Ecto neural progenitor cell (in vitro differentiated cells): ENCODE measurements at regions not wholly inside any gene's neighbourhood (a gene's known extent, or its start where the extent isn't known, plus 50 kb on each side); places are given as distances from the start of the nearest gene placed in this dataset.

ENCODE experiments used
- DNase-seq: peaks from one replicate; pipeline ENCODE4 v3.0.0-alpha.2; 2018; ENCODE audit warnings: low spot score

DNA sequence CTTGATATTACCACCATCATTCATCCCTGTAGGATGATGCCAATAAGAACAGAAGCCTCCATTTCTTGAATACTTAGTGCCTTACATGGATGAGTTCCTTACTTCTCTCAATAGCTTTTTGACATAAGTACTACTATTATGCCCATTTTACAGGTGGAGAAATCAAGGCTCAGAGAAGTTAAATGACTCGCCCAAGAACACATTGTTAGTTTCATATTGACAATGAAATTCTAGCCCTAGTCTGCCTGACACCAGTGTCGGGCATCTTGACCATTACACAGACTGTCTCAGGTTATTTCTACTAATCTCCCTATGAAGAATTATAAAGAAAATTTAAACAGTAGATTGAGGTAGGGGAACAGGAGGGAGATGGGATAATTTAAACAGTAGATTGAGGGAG, 52.5 kb upstream of the ARL8B start:
- no peak for DNase-seq

- no peak for DNase-seq
These were observed 51.0 kb upstream of the ARL8B start for GRCh38 chr3:5071061-5071460.

DNA sequence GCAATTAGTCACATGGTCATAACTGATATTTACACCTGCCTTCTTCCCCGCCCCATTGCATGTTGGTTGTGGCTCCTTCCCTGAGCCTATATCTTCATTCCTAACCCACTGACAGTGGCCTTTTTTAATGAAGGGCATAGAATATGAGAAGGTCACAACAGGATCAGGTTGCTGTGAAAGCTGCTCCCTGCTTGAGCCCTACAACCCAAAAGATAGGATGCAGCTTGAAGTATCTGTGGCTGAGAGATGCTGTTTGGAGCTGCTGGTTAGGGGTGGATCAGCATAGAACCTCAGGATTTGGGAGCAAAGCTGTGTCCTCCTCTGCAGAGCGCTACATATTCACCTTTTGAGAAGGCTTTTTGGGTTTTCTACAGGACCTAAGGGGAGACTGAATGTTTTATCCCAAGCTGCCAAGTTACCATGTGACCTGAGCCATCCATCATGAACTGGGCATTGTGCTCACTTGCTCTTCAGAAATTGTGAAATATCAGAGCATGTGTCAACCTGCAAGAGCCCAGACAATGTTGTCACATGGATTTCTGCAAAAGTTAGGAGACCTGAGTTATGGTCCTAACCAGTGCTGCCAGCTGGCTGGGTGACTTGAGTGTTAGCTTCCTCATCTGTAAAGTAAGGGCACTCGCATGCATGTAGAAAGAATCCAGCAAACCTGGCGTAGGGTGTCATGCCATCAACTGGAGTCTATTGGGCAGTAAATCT, 49.8 kb upstream of the ARL8B start:
- no peak for DNase-seq
